Testis (tissue), 2 donors: ENCODE measurements at regions not wholly inside any gene's neighbourhood (a gene's known extent, or its start where the extent isn't known, plus 50 kb on each side); places are given as distances from the start of the nearest gene placed in this dataset.
A peak's percentile ranks its signal among the peaks of the same experiment; 100 is the strongest.

Experiments used
- DNase-seq: peaks from one replicate; pipeline ENCODE4 v3.0.0-alpha.2; 2019
- H3K27ac ChIP-seq, 2 donors: fragments of 200-600 bp; sonication (generic); one replicate each; pipeline ENCODE4 v1.5.1; 2019
- H3K27me3 ChIP-seq: fragments of 200-600 bp; sonication (generic); one replicate; pipeline ENCODE4 v1.5.1; 2019
- H3K36me3 ChIP-seq: fragments of 200-600 bp; sonication (generic); one replicate; pipeline ENCODE4 v1.5.1; 2017; ENCODE audit warnings: low read depth; ENCODE audit errors: missing control alignments
- H3K4me1 ChIP-seq: fragments of 200-600 bp; sonication (generic); one replicate; pipeline ENCODE4 v1.5.1; 2019
- H3K4me3 ChIP-seq, 2 donors: fragments of 200-600 bp; sonication (generic); one replicate each; pipeline ENCODE4 v1.5.1; 2017 to 2019
- H3K9me3 ChIP-seq: fragments of 200-600 bp; sonication (generic); one replicate; pipeline ENCODE4 v1.5.1; 2017
- POLR2A ChIP-seq: fragments of 450-650 bp; IDR thresholded peaks from one replicate; pipeline ENCODE4 v1.6.1; 2017; ENCODE audit warnings: antibody characterized with exemption, mild to moderate bottlenecking, moderate library complexity
- WGBS, 2 donors: methylation state at CpG; one replicate each; pipeline ENCODE4 v1.1.5; 2018; 5-methylcytosine and 5-hydroxymethylcytosine counted together
- intact Hi-C: fragments of 100-400 bp; cut with DNase I; formaldehyde crosslinking; loops from one replicate; pipeline ENCODE4 v1.15.1; 2023; ENCODE audit warnings: low total_unique reads
- TF ChIP-seq, protein P1 (sequence below), 3 experiments: fragments of 450-650 bp in 2 of 3; fragments of 200-600 bp in 1 of 3; sonication (generic) in 1 of 3; IDR thresholded peaks; one replicate each; pipeline ENCODE4 v1.5.1; 2016 to 2019; ENCODE audit warnings: antibody characterized with exemption in 3 of 3, mild to moderate bottlenecking in 2 of 3, moderate library complexity in 1 of 3

DNA sequence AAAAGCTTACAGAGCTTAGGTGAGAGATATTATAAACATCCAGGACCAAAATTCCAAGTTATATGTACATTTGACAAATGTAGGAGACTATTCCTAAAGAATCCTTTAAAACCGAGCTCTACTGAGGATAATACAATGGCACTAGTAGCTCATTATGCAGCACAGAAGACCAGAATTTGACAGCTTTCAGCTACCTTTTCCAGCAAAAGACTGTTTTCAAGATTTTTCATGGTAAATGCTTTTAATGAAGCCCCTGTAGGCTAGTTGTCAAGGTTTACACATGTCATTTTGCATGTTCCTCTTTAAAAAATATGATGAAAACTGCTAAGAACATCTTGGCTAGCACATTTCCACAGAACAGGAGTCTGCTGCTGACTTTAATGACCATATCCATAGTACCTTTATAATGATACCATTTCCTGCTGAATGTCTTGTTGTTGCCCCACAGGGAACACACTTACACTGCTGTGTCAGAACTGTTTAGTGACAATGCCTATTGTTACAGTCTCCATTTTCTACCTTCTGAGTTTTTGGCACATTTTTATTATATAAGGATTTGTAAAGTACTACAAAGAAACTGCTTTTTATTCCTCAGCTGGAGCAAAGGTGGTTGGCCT lies 1382.3 kb downstream of the RAPGEF2 start:
- Histone ChIP-seq H3K27me3 (no peaks in the 10 kb centered on the region), H3K4me1 (no peaks in the 10 kb centered on the region), H3K36me3 (no peaks in the 10 kb centered on the region), H3K27ac (no peak overlapping the region), H3K9me3 (no peaks in the 10 kb centered on the region), H3K4me3 (no peak overlapping the region)
- DNase-seq: no peak
- no peak for TF ChIP-seq POLR2A
- TF ChIP-seq, protein P1, sequence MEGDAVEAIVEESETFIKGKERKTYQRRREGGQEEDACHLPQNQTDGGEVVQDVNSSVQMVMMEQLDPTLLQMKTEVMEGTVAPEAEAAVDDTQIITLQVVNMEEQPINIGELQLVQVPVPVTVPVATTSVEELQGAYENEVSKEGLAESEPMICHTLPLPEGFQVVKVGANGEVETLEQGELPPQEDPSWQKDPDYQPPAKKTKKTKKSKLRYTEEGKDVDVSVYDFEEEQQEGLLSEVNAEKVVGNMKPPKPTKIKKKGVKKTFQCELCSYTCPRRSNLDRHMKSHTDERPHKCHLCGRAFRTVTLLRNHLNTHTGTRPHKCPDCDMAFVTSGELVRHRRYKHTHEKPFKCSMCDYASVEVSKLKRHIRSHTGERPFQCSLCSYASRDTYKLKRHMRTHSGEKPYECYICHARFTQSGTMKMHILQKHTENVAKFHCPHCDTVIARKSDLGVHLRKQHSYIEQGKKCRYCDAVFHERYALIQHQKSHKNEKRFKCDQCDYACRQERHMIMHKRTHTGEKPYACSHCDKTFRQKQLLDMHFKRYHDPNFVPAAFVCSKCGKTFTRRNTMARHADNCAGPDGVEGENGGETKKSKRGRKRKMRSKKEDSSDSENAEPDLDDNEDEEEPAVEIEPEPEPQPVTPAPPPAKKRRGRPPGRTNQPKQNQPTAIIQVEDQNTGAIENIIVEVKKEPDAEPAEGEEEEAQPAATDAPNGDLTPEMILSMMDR (IDR thresholded peaks at IDR 0.05): no peak
- 74 to 91% methylated on average over 1 of the region's 1 CpG for WGBS, 2 donors
- intact Hi-C loops: no loop called here

DNA sequence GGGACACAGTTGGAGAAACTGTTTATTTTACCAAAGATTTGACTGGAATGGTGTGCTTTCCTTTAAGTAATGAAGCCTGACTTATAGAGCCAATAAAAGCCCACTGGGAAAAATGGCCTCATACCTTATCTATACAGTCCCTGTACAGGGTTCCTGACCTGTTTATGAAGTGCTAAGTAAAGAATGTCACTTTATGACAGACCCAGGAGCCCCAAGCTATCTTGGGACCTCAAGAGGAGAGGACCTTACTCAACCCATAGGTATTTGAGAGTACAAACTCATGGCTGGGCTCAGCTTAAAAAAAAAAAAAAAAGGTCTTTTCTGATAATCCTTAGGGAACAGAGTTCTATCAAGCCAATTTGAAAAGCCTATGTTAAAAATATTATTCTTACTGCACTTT lies 1389.3 kb downstream of the RAPGEF2 start:
- Histone ChIP-seq H3K9me3 (no peaks in the 10 kb centered on the region), H3K36me3 (no peaks in the 10 kb centered on the region), H3K4me1 (no peaks in the 10 kb centered on the region), H3K27me3 (no peaks in the 10 kb centered on the region), H3K27ac (no peak overlapping the region), H3K4me3 (no peak overlapping the region)
- DNase-seq: no peak
- intact Hi-C loops: no loop called here
- TF ChIP-seq, protein P1 (IDR thresholded peaks at IDR 0.05): no peak
- TF ChIP-seq POLR2A: no peak

DNA sequence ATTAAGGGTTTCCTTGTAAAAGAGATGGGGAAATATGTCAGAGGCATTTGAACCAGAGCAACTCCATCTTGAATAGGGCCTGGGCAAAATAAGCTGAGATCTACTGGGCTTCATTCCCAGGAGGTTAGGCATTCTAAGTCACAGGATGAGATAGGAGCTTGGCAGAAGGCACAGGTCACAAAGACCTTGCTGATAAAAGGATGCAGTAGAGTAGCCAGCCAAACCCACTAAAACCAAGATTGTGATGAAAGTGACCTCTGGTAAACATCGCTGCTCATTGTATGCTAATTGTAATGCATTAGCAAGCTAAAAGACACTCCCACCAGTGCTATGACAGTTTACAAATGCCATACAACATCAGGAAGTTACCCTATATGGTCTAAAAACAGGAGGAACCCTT lies 1390.3 kb downstream of the RAPGEF2 start:
- Histone ChIP-seq H3K4me3 (no peak overlapping the region), H3K4me1 (no peaks in the 10 kb centered on the region), H3K36me3 (no peaks in the 10 kb centered on the region), H3K9me3 (no peaks in the 10 kb centered on the region), H3K27me3 (no peaks in the 10 kb centered on the region), H3K27ac (no peak overlapping the region)
- intact Hi-C loops: no loop called here
- no peak for TF ChIP-seq POLR2A
- TF ChIP-seq, protein P1 (IDR thresholded peaks at IDR 0.05): no peak
- DNase-seq: peak; percentile 20
- WGBS, 2 donors: 76 to 90% methylated on average over 1 of the region's 1 CpG

DNA sequence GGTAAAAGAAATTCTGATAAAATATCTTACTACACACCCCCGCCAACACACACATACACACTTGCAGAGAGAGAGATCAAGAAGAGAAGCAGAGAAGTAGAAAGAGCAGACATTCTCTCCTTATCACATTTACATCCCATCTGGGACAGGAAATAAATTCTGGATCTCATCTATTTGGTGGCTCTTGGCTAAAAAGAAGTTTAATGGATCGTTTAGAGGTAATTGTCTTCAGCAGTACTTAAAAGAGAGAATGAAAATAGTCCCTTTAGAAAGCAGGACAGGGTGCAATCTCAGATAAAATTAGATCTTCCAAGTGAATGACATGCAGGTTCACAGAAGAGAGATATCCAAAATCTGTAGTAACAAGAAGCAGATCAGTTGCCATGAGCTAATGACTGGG lies 1392.5 kb downstream of the RAPGEF2 start:
- TF ChIP-seq, protein P1 (IDR thresholded peaks at IDR 0.05): no peak
- no peak for TF ChIP-seq POLR2A
- no peaks in the 10 kb centered on the region for H3K27me3 ChIP-seq
- intact Hi-C loops: no loop called here
- WGBS, 2 donors: 46 to 55% methylated on average over 2 of the region's 2 CpGs
- no peak overlapping the region for H3K4me3 ChIP-seq
- no peak overlapping the region for H3K27ac ChIP-seq
- H3K4me1 ChIP-seq: no peaks in the 10 kb centered on the region
- H3K36me3 ChIP-seq: no peaks in the 10 kb centered on the region
- H3K9me3 ChIP-seq: no peaks in the 10 kb centered on the region
- no peak for DNase-seq

DNA sequence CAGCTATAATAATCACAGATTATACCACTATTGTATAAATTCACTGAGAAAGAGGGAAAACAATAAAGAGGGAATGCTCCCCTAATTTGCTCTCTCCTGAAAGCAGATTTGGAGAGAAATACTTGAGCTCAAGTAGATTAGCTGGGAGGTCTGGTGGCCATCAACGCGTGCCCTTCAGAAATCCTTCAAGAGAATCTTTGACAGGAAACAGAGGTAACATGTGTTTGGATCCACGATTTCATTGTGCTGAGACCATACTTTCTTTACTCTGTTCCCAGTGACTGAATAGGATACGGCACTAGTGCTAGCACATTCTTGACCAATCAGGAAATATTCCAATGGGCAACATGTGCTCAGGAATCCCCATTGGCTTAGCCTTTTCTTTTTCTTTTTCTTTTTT lies 1395.3 kb downstream of the RAPGEF2 start:
- intact Hi-C loops: no loop called here
- H3K36me3 ChIP-seq: no peaks in the 10 kb centered on the region
- TF ChIP-seq, protein P1 (IDR thresholded peaks at IDR 0.05): no peak
- TF ChIP-seq POLR2A: no peak

More for the DNA sequence above, 1395.3 kb downstream of the RAPGEF2 start:
- no peak for DNase-seq
- H3K4me1 ChIP-seq: no peaks in the 10 kb centered on the region
- H3K27ac ChIP-seq: no peak overlapping the region
- H3K9me3 ChIP-seq: no peaks in the 10 kb centered on the region
- H3K27me3 ChIP-seq: no peaks in the 10 kb centered on the region
- no peak overlapping the region for H3K4me3 ChIP-seq
- WGBS, 2 donors: 68 to 77% methylated on average over 4 of the region's 4 CpGs
